ENCODE measurements at regions not wholly inside any gene's neighbourhood (a gene's known extent, or its start where the extent isn't known, plus 50 kb on each side); places are given as distances from the start of the nearest gene placed in this dataset.

- no peak for DNase-seq
Measured at GRCh38 chr1:94325377-94326302, 88.3 kb upstream of the ARHGAP29 start.

GRCh38 chr1:94324178-94324544, 86.8 kb upstream of the ARHGAP29 start:
- DNase-seq: no peak

DNA sequence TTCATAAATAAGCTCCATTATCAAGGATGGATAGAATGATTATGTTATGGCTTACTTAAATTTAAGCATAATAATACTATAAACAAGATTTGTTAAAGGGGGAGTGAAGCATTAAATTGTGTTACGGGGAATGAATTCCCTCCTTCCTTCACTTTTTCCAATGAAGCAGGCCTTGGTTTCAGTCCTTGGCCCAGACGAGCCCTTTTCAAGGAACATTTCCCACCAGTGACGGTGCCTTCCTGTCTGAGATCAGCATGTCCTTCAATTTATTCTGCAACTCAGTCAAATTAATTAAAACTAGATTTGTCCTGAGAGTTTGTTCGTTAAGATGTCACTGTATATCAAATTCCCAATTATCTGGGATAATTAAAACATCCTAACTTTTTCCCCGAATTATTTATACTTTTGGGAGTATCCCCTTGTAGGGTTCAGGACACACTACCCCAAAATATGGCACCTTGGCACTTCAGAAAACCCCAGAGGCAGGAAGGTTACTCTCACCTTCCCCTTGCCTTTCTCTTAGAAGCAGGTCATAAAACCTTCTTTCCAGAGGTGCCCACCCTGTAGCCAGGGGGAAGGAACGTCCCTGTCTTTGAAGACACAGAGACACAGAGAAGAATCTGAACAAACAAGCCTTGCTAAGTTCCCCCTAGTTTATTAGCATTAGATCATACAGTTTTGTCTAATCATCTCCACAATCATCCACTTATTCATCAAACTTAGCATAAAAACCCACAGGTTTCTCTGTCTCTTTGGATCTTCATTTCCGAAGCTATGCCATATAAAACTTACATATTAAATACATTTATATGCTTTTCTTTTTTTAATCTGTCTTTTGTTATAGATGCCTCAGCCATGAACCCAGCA, 86.2 kb upstream of the ARHGAP29 start:
- DNase-seq: no peak

DNA sequence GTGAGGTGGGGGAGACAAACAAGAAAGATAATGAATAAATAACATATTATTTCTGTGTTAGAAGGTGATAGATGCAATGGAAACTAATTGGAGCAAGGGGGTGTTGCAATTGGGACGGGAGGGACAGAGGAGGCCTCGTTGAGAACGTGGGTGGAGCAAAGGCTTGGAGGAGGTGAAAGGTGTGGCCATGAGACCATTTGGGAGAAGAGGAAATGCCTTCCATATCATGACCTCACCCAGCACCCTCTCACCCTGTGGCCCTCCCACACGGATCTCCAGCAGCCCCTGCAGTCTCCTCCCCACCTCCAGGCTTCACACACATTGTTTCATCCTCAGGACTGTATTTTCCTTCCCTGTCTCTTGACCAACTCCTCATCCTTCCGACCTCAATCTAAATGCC, 85.3 kb upstream of the ARHGAP29 start:
- DNase-seq: no peak

DNA sequence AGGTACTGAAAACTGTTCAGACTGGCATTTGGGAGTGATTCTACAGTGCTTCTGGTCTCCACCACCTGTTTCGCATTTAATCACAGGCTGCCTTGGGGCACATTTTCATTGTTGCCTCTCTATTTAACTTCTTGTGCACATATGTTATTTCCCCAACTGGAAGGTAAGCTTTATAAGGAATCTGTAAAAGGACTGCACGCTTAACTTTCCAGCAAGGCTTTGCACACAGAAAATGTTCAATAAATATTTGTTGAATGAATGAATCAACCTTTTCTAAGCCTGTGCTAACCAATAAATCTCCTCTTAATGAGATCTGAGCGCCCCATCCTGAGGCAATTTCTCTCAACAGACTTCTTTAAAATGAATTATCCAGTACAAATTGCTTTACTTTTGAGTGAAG, 84.3 kb upstream of the ARHGAP29 start:
- DNase-seq: peak; percentile 58

DNA sequence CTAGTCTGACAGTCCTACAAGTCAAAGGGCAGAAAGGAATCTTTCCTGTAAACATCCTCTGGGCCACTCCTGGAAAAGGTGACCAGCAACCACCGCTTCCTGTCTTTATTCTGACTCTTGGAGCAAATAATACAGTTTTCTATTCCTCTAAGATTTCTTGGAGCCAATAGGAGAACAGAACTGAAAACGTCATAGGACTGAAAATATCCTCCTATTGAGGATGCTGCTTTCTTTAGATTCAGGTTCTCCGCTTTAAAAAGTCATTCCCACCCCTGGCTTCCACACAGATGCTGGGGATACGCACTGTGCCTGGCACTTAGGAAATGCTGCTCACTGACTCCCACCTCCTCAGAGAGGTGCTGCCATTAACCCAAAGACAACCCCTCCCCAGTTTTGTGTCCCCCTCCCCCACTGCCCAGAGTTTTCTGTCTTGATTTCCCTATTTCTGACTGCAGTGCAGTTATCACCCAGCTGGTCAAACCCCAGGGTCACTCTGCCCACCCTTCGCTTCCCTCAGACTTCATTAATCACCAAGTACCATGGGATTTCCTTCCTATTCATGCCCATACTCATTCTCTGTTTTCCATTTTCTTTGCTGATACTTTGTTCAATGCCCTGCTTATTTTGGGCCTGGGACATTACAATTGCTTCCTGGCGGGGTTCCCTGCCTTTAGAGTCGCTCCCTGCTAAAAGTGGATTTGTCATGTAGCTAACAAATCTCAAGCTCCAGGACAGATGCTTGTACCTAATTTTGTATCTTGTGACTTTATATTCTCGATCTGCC, 82.1 kb upstream of the ARHGAP29 start:
- no peak for DNase-seq

DNA sequence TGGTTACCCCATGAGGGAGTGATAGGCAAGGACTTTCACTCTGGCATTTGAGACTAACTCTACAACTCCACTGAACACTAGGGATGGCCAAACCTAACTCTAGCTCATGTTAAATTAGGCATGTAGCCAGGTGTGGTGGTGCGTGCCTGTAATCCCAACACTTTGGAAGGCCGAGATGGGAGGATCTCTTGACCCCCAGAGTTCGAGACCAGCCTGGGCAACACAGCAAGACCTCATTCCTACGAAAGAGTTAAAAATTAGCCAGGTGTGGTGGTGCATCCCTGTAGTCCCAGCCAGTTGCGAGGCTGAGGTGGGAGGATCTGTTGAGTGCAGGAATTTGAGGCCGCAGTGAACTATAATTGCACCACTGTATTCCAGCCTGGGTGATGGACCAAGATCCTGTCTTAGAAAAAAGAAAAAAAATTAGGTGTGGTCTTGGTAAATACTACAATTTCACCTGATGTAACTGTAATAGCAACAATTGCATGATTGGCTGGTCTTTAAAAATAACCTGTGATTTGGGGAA, 81.2 kb upstream of the ARHGAP29 start:
- DNase-seq: no peak

DNA sequence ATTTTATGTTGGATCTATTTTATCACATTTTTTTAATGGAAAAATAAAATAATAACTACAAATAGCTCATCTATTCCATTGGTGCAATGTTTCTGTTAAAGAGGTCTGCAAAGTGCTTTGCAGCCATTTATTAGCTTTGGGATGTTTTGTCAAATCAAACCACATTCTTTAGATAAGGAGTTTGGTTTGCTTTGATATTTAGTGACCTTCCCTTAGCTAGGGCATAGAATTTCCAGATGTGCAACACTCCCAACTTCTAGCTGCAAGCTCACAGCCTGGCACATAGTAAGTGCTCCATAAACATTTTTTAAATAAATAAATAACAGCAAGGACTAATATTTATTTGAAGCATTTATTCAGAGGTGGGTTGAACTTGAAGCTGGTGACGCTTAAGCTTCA, 80.4 kb upstream of the ARHGAP29 start:
- no peak for DNase-seq

- DNase-seq: no peak
Measured at GRCh38 chr1:94316836-94317789, 79.7 kb upstream of the ARHGAP29 start.

DNA sequence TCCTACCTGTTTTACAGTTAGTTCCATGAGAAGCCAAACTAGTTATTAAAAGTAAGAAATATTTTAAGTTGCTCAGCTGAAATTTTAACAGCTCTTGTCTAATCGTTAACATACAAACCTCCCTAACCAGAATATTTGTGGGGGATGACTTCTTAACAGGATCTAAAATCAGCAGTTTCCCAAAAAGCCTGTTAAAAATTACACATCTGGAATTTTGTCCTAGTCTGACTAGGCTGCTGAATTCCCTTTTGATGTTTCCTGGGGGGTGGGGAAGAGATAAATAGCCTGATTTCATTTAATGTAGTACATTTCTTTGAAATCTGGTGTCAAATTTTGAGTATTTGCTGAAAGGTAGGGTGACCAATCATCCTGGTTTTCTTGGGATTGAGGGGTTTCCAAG, 78.8 kb upstream of the ARHGAP29 start:
- DNase-seq: no peak

GRCh38 chr1:94315552-94316116, 78.2 kb upstream of the ARHGAP29 start:
- no peak for DNase-seq

- DNase-seq: no peak
Measured at GRCh38 chr1:94314222-94314858, 77.0 kb upstream of the ARHGAP29 start.

DNA sequence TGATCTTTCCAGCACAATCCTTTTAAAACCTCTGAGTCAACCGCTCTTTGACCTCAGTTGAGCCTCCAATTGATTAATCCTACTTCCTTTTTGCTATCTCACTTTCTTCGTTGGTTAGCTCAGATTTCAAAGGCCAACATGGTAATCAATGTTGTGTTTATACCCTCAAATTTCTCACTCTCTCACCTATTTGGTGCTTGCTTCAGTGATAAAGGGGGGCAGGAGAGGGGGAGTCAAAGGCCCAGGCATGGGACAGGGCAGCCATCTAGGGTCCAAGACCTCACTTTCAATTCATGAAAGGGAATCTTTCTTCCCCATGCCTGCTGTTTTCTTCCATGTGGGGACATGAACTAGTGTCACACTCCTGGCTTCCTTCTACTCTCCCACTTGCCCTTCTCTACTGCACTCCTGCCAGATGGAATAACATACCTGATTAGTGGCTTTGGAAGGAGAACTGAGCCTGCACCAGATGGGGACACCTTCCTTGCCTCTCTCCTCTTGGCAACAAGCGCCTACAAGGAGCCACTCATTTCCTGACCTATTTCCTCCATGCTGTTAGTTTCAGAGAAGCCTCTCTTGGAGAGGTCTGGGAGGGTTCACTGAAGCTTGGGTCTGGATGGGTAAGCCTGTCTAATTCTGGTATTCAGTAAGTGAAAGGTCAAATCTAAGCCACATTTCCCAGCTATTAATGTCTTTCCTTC, 73.3 kb upstream of the ARHGAP29 start:
- DNase-seq: no peak

DNA sequence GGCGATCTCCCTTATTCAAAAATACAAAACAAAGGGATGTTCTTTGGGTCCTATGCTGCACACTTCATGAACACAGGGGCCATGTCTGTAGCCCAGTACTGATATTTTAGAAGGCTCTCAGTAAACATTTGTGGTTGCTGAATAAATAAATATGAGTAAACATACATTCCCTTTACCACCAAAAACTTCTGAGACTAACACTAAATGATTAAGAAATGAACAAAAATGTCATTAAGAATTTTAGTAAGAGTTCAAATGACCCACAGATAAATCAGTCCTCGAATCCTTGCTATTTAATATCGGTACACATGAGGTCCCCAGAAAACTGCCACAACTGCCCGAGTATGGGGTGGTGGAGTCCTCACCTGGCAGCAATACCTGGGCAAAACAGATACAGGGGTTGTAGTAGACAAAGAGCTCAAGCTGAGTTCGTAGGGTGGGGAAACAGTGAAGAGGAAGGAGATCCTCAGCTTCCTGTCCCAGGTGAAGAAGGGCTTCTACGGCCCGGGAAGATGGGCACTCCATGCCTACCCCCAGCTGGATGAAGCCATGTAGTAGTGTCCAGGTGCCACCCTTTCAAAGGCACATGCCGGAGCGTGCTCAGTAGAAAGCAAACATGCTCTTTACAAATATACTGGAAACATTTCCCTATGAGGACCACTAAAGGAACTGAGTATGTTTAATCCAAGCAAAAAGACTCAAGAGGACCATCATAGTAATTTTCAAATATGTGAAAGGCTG, 72.6 kb upstream of the ARHGAP29 start:
- DNase-seq: no peak

DNA sequence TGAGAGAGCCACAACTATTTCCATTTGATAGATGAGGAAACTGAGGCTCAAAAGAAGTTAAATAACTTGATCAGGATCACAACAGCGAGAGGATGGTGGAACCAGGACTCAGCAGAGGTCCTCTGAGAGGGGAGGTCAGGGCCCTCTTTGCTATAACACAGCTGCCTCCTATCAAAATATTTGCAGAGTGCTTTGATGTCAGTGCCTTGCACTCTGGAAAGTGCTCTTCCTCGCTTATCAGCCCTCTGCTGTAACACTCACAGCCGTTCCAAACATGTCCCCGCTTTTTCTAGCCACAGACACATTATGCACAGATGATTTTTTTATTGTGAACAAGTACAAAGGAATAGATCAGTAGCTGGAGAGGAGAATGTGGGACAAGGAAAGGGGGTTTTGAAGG, 71.8 kb upstream of the ARHGAP29 start:
- peak; percentile 73 for DNase-seq

GRCh38 chr1:94306521-94306920, 69.1 kb upstream of the ARHGAP29 start:
- no peak for DNase-seq

- no peak for DNase-seq
Measured at GRCh38 chr1:94305704-94306103, 68.3 kb upstream of the ARHGAP29 start.

DNA sequence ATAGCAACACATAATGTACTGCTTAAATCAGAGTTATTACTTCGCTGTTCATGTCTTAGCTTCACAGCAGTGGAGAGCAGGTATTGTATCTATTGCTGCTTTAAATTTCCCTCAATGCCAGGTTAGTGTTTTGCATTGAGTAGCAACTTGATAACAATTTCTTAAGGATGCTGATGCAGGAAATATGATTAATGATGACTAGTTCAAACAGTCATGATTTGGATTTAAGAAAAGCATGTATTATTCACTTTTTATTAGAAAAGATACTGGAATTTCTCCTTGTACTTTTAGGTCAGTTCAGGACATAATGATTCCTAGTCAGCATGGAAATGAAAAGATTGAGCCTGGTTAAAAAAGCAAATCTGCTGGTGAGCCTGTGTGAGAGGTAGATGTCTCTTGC, 67.2 kb upstream of the ARHGAP29 start:
- no peak for DNase-seq

DNA sequence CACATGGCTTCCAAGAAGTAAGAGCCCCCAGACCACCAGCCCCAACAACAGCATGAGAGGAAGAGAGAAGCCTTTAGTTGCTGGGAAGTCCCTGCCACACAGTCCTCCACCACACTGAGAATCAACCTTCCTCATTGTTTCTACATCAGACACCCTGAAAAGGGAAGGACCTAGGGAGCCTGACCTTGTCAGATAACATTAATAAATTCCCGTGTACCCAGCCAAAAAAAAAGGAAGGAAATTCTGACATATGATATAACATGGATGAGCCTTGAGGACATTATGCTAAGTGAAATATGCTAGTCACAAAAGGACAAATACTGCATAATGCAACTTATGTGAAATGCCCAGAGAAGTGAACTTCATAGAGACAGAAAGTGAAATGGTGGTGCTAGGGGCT, 65.6 kb upstream of the ARHGAP29 start:
- no peak for DNase-seq

DNA sequence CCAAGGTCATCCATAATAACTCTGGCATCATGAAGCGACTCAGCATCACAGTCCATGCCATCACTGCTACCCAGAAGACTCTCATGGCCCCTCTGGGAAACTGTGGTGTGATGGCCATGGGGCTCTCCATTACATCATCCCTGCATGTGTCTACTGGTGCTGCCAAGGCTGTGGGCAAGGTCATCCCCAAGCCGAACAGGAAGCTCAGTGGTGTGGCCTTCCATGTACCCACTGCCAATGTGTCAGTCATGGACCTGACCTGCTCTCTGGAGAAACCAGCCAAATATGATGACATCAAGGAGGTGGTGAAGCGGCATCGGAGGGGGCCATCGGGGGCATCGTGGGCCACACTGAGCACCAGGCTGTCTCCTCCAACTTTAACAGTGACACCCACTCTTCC, 65.1 kb upstream of the ARHGAP29 start:
- DNase-seq: no peak
